HFF-Myc (cell line): ENCODE measurements at regions not wholly inside any gene's neighbourhood (a gene's known extent, or its start where the extent isn't known, plus 50 kb on each side); places are given as distances from the start of the nearest gene placed in this dataset.

Experiments used
- DNase-seq: peaks from one replicate; pipeline ENCODE4 v3.0.0-alpha.2; 2011; ENCODE audit warnings: low read depth; ENCODE audit errors: extremely low read depth
- H3K4me3 ChIP-seq: replicated peaks from 2 replicates; pipeline ENCODE4 v1.5.1; 2011; ENCODE audit warnings: low read depth, mild to moderate bottlenecking, control low read depth, low read length
- TF ChIP-seq, protein P1 (sequence below): IDR thresholded peaks from 2 replicates; pipeline ENCODE4 v1.5.1; 2012; ENCODE audit warnings: mild to moderate bottlenecking, low read depth, low read length, control low read depth; ENCODE audit errors: missing control alignments

DNA sequence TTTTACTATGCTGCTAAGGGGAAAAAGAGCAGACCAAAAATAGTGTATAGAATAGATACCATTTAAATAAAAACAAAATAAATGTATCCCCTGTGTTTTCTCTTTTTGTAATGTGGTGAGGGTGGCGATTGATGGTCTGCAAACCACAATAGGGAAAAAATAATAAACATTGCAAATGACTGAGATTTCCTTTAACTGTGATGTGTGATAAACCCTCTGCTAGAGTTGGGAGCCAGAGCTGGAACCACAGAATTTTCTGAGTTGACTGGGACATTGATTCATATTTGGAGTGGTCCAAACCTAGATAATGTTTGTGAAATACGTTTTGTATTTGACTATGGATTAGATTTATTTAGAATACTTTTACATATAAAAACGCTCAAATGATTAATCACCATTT, 70.6 kb upstream of the PTGFR start:
- DNase-seq = no peak
- TF ChIP-seq, protein P1, sequence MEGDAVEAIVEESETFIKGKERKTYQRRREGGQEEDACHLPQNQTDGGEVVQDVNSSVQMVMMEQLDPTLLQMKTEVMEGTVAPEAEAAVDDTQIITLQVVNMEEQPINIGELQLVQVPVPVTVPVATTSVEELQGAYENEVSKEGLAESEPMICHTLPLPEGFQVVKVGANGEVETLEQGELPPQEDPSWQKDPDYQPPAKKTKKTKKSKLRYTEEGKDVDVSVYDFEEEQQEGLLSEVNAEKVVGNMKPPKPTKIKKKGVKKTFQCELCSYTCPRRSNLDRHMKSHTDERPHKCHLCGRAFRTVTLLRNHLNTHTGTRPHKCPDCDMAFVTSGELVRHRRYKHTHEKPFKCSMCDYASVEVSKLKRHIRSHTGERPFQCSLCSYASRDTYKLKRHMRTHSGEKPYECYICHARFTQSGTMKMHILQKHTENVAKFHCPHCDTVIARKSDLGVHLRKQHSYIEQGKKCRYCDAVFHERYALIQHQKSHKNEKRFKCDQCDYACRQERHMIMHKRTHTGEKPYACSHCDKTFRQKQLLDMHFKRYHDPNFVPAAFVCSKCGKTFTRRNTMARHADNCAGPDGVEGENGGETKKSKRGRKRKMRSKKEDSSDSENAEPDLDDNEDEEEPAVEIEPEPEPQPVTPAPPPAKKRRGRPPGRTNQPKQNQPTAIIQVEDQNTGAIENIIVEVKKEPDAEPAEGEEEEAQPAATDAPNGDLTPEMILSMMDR = no peak
- H3K4me3 ChIP-seq = no peak overlapping the region

DNA sequence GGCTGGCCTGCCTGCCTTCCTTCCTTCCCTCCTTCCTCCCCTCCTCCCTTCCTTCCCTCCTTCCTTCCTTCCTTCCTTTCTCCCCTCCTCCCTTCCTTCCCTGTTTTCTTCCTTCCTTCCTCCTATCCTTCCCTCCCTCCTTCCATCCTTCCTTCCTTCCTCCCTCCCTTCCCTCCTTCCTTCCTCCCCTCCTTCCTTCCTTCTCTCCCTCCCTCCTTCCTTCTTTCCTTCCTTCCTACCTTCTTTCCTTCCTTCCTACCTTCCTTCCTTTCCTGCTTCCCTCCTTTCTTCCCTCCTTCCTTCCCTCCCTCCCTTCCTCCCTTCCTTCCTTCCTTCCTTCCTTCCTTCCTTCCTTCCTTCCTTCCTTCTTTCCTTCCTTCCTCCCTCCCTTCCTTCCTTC, 70.1 kb upstream of the PTGFR start:
- no peak overlapping the region for H3K4me3 ChIP-seq
- TF ChIP-seq, protein P1 = no peak
- no peak for DNase-seq

DNA sequence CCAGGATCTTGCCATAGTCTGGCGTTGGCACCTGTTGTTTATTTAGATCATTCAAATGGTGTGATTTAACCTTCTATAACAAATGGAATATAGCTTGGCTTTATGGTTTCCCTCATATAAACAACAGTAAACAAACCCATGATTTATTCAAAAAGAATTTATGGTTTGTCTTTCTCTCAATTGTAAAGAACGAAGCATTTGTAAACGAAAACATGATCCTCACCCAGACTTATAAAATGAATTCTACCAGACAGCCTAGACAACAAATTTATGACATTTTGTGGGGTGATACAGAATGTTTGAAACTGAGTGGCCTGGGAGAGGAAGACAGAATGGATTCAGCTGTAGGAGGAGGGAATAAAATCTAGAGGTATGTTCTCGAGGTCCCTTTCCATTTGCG, 66.1 kb upstream of the PTGFR start:
- no peak for DNase-seq
- TF ChIP-seq, protein P1 = no peak
- no peak overlapping the region for H3K4me3 ChIP-seq

DNA sequence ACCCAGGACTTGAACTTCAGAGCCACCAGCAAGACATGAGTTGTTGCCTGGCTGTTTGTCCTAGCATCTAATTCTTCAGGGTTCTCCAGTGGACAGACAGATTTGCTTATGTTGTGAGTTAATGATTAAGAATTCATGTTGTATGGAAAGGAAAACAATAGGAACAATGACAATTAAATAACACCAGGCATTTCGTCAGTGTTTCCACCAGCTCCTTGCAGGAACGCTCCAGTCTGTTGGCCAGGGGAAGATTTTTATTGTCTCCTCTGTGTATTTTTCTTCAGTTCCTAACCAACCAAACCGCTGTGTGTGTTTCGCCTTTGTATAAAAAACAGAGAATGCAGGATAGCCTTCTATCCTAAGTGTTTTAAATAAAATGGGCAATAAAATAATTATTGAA, 64.4 kb upstream of the PTGFR start:
- no peak for DNase-seq
- TF ChIP-seq, protein P1 = no peak
- no peak overlapping the region for H3K4me3 ChIP-seq

DNA sequence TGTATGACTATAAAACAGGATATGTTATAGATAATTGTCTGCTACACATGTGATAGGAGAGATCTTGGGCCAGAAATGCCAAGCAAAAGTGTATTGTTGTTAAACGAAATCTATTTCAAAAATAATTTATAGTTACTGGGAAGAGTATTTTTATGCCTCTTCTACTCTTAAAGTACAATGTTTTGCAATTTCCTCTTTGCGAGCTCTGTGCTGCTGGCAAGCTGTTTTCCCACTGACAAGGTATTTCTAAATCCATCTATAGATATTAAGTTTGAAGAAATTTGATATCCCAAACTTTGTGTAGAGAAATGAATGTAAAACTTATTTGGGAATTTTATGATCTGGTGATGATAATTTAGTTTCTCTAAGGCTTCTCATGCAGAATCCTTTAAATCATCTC, 63.3 kb upstream of the PTGFR start:
- no peak for DNase-seq
- TF ChIP-seq, protein P1 = no peak
- H3K4me3 ChIP-seq = no peak overlapping the region

DNA sequence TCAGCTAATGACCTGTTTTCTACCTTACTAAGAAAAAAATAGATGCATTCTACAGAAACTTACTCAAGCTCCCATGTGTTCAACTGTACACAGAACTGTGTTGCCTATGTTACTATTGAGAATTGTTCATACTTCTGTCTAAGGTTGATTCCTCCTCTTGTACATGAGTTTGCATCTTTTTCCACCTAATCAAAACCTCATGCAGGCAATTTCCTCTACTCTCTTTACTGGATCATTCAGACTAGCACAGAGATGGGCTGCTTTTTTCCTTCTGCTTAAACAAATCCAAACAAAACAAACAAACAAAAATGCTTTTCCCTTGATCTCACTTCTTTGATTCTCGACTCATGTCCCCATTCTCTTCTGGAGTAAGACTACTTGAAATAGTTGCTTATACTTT, 58.8 kb upstream of the PTGFR start:
- no peak for DNase-seq
- TF ChIP-seq, protein P1 = no peak
- no peak overlapping the region for H3K4me3 ChIP-seq

DNA sequence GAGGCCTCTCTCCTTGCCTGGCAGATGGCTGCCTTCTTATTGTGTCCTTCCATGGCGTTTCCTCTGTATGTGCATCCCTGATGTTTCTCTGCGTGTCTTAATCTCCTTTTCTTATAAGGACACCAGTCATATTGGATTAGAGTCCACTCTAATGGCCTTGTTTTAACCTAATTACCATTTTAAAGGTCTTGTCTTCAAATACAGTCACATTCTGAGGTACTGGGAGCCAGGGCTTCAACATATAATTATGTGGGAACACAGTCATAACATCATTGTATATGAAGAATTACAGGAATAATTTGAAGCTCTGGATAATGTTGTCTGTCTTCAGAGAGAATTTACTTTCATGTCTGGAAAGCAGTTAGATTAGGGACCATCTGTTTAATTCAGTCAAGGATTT, 56.4 kb upstream of the PTGFR start:
- TF ChIP-seq, protein P1 = no peak
- H3K4me3 ChIP-seq = no peak overlapping the region
- no peak for DNase-seq
